Esophagus muscularis mucosa (tissue), 4 donors: ENCODE measurements at regions not wholly inside any gene's neighbourhood (a gene's known extent, or its start where the extent isn't known, plus 50 kb on each side); places are given as distances from the start of the nearest gene placed in this dataset.

ENCODE experiments used
- DNase-seq: peaks from one replicate; pipeline ENCODE4 v3.0.0-alpha.2; 2017; ENCODE audit errors: extremely low spot score
- H3K27ac ChIP-seq, 4 donors: fragments of 200-600 bp; sonication (generic); replicated peaks in 1 of 4; 1 replicate in 3 of 4; 2 replicates in 1 of 4; pipeline ENCODE4 v1.5.1; 2016 to 2019; ENCODE audit warnings: mild to moderate bottlenecking in 1 of 4
- H3K27me3 ChIP-seq, 4 donors: fragments of 200-600 bp; sonication (generic); one replicate each; pipeline versions ENCODE4 v1.5.1 to v1.6.0; 2016 to 2019
- H3K36me3 ChIP-seq, 4 donors: fragments of 200-600 bp; sonication (generic); one replicate each; pipeline ENCODE4 v1.5.1; 2016 to 2019
- H3K4me1 ChIP-seq, 4 donors: fragments of 200-600 bp; sonication (generic); one replicate each; pipeline ENCODE4 v1.5.1; 2016 to 2019
- H3K4me3 ChIP-seq, 4 donors: fragments of 200-600 bp; sonication (generic); 1 replicate in 2 of 4; 2 replicates in 2 of 4; pipeline ENCODE4 v1.5.1; 2016 to 2019; ENCODE audit warnings: mild to moderate bottlenecking in 4 of 4, moderate library complexity in 1 of 4
- H3K9me3 ChIP-seq, 4 donors: fragments of 200-600 bp; sonication (generic); 1 replicate in 3 of 4; 2 replicates in 1 of 4; pipeline ENCODE4 v1.5.1; 2016 to 2019
- CTCF ChIP-seq, 3 experiments: fragments of 200-600 bp in 2 of 3; fragments of 450-650 bp in 1 of 3; sonication (generic) in 2 of 3; IDR thresholded peaks; one replicate each; pipeline ENCODE4 v1.5.1; 2017 to 2019; ENCODE audit warnings: antibody characterized with exemption in 3 of 3, mild to moderate bottlenecking in 2 of 3, moderate library complexity in 1 of 3
- EP300 ChIP-seq: sonication (generic); formaldehyde crosslinking; IDR thresholded peaks from one replicate; pipeline ENCODE4 v1.6.1; 2017; ENCODE audit warnings: antibody characterized with exemption
- POLR2A ChIP-seq: fragments of 450-650 bp; IDR thresholded peaks from one replicate; pipeline ENCODE4 v1.6.1; 2017; ENCODE audit warnings: antibody characterized with exemption, moderate library complexity, mild to moderate bottlenecking, low read depth
- POLR2AphosphoS5 ChIP-seq, 2 donors: sonication (generic); formaldehyde crosslinking; IDR thresholded peaks; one replicate each; pipeline ENCODE4 v1.6.1; 2017; ENCODE audit warnings: antibody characterized with exemption in 2 of 2
- WGBS: methylation state at CpG from one replicate; pipeline ENCODE4 v1.1.5; 2018; 5-methylcytosine and 5-hydroxymethylcytosine counted together
- intact Hi-C: fragments of 100-400 bp; cut with DNase I; formaldehyde crosslinking; loops from one replicate; pipeline ENCODE4 v1.15.1; 2023

- WGBS: 89% methylated on average over 5 of the region's 5 CpGs
- Histone ChIP-seq H3K36me3 (no peaks in the 10 kb centered on the region), H3K27ac (no peak overlapping the region), H3K4me3 (no peak overlapping the region), H3K4me1 (no peaks in the 10 kb centered on the region), H3K9me3 (no peaks in the 10 kb centered on the region), H3K27me3 (no peaks in the 10 kb centered on the region)
- TF ChIP-seq POLR2AphosphoS5 (IDR thresholded peaks at IDR 0.05) (no peak), EP300 (no peak), POLR2A (no peak), CTCF (IDR thresholded peaks at IDR 0.05) (no peak)
- no peak for DNase-seq
- intact Hi-C loops: no loop called here
Observed at GRCh38 chr18:37987901-37988300, 422.3 kb upstream of the CELF4 start.

GRCh38 chr18:37986665-37987064 lies 421.1 kb upstream of the CELF4 start:
- 79% methylated on average over 4 of the region's 4 CpGs for WGBS

GRCh38 chr18:37985126-37985525 lies 419.5 kb upstream of the CELF4 start:
- WGBS: 67% methylated on average over 5 of the region's 5 CpGs
- no peaks in the 10 kb centered on the region for H3K27me3 ChIP-seq
- no peaks in the 10 kb centered on the region for H3K9me3 ChIP-seq
- TF ChIP-seq POLR2AphosphoS5 (IDR thresholded peaks at IDR 0.05): no peak
- TF ChIP-seq CTCF (IDR thresholded peaks at IDR 0.05): no peak
- no peak for TF ChIP-seq EP300
- intact Hi-C loops: no loop called here
- no peaks in the 10 kb centered on the region for H3K4me1 ChIP-seq
- H3K4me3 ChIP-seq: no peak overlapping the region
- H3K36me3 ChIP-seq: no peaks in the 10 kb centered on the region
- DNase-seq: no peak
- no peak overlapping the region for H3K27ac ChIP-seq

More at GRCh38 chr18:37986665-37987064, 421.1 kb upstream of the CELF4 start:
- no peak for DNase-seq
- no peaks in the 10 kb centered on the region for H3K4me1 ChIP-seq
- H3K36me3 ChIP-seq: no peaks in the 10 kb centered on the region
- H3K27ac ChIP-seq: no peak overlapping the region
- TF ChIP-seq EP300 (no peak), CTCF (IDR thresholded peaks at IDR 0.05) (no peak), POLR2A (no peak), POLR2AphosphoS5 (IDR thresholded peaks at IDR 0.05) (no peak)
- no peaks in the 10 kb centered on the region for H3K9me3 ChIP-seq
- H3K4me3 ChIP-seq: no peak overlapping the region
- intact Hi-C loops: no loop called here
- H3K27me3 ChIP-seq: no peaks in the 10 kb centered on the region

- intact Hi-C loops: no loop called here
- H3K27me3 ChIP-seq: no peaks in the 10 kb centered on the region
- TF ChIP-seq POLR2A (no peak), EP300 (no peak), CTCF (IDR thresholded peaks at IDR 0.05) (no peak), POLR2AphosphoS5 (IDR thresholded peaks at IDR 0.05) (no peak)
- no peak overlapping the region for H3K4me3 ChIP-seq
- no peaks in the 10 kb centered on the region for H3K4me1 ChIP-seq
- H3K27ac ChIP-seq: no peak overlapping the region
- no peak for DNase-seq
- H3K36me3 ChIP-seq: no peaks in the 10 kb centered on the region
- peaks cover 0 to 5% (median under 1%) of the 10 kb centered on the region in 4 donors for H3K9me3 ChIP-seq
Observed at GRCh38 chr18:37980556-37980955, 415.0 kb upstream of the CELF4 start.

- Histone ChIP-seq H3K9me3 (peaks cover 0 to 19% (median 10%) of the 10 kb centered on the region in 4 donors), H3K4me1 (no peaks in the 10 kb centered on the region), H3K36me3 (no peaks in the 10 kb centered on the region), H3K27me3 (no peaks in the 10 kb centered on the region), H3K4me3 (no peak overlapping the region), H3K27ac (no peak overlapping the region)
- no peak for DNase-seq
- 88% methylated on average over 1 of the region's 1 CpG for whole genome bisulfite sequencing
- TF ChIP-seq POLR2A (no peak), CTCF (IDR thresholded peaks at IDR 0.05) (no peak), POLR2AphosphoS5 (IDR thresholded peaks at IDR 0.05) (no peak), EP300 (no peak)
- intact Hi-C loops: no loop called here
Observed at GRCh38 chr18:37975446-37975845, 409.8 kb upstream of the CELF4 start.
